HG03108 (cell line): ENCODE measurements at regions not wholly inside any gene's neighbourhood (a gene's known extent, or its start where the extent isn't known, plus 50 kb on each side); places are given as distances from the start of the nearest gene placed in this dataset.

Experiments
- ATAC-seq: cut with Tn5 transposase; IDR thresholded peaks from one replicate; pipeline ENCODE4 v1.9.1; 2021; ENCODE audit warnings: moderate library complexity; ENCODE audit not compliant: unreplicated experiment

DNA sequence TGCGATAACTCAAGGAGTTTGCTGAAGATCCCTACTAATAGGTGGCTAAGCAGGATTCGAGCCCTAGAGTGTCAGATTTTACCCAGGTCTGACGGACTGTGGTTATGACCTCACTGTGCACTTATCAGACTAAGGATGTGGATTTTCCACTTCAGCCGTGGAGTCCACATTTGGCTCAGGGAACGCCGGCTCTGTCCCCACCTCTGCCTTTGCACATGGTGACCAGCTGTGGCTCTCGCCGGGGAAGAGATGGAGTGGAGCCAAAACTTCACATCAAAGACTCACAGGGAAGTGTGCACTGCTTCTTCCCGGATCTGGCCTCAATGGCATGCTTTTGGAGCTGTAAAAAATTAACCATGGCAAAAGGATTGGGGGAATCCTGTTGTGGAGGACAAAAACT lies 249.3 kb upstream of the APCDD1 start:
- no peak for ATAC-seq

GRCh38 chr18:10207682-10208345 lies 246.6 kb upstream of the APCDD1 start:
- no peak for ATAC-seq

GRCh38 chr18:10209302-10209701 lies 245.1 kb upstream of the APCDD1 start:
- no peak for ATAC-seq

GRCh38 chr18:10210057-10210633 lies 244.3 kb upstream of the APCDD1 start:
- no peak for ATAC-seq

DNA sequence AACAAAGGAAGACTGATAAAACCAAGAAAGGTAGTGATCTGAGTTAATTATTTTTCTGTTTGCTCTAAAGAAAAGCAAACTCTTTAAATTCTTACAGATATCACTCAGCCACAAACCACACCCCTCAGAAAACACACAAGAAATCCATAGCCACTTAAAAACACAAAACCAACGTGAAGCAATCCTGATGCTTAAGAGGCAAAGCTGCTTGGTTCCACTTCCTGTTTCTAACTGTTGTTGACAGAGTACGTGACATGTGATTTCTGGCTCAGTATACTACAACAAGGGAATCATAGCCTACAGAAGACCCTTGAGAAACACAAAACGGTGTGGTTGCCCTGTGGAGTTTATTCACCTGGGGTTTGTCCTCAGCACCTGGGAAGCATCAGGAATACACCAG lies 240.9 kb upstream of the APCDD1 start:
- peak; percentile 83 for ATAC-seq

GRCh38 chr18:10215446-10215845 lies 239.0 kb upstream of the APCDD1 start:
- no peak for ATAC-seq

GRCh38 chr18:10216791-10217190 lies 237.6 kb upstream of the APCDD1 start:
- no peak for ATAC-seq

GRCh38 chr18:10217211-10217610 lies 237.2 kb upstream of the APCDD1 start:
- ATAC-seq: no peak

- ATAC-seq: no peak
Measured at GRCh38 chr18:10225300-10225699, 229.1 kb upstream of the APCDD1 start.

- no peak for ATAC-seq
Measured at GRCh38 chr18:10226971-10227370, 227.5 kb upstream of the APCDD1 start.

- no peak for ATAC-seq
Measured at GRCh38 chr18:10228326-10228725, 226.1 kb upstream of the APCDD1 start.

DNA sequence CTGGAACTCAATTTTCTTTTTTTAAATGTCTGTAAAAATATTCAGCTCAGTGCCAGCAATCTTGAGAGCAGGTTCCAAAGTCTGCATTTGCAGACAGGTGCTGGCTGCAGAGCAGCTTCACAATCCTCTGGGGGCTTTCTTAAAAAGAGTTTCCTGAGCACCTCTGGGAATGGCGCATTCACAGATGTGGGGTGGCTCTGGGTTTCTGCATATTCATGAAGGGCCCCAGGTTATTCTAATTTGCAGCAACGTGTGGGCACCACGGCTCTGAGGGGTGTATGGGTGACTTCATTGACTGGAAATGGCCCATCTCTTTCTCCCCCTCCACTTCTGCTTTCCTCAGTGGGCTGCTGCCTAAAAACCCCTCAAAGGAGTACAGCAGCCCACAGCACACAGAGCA lies 225.0 kb upstream of the APCDD1 start:
- no peak for ATAC-seq

GRCh38 chr18:10230072-10230471 lies 224.4 kb upstream of the APCDD1 start:
- no peak for ATAC-seq

GRCh38 chr18:10231220-10231619 lies 223.2 kb upstream of the APCDD1 start:
- ATAC-seq: no peak

GRCh38 chr18:10232062-10232461 lies 222.4 kb upstream of the APCDD1 start:
- ATAC-seq: no peak

DNA sequence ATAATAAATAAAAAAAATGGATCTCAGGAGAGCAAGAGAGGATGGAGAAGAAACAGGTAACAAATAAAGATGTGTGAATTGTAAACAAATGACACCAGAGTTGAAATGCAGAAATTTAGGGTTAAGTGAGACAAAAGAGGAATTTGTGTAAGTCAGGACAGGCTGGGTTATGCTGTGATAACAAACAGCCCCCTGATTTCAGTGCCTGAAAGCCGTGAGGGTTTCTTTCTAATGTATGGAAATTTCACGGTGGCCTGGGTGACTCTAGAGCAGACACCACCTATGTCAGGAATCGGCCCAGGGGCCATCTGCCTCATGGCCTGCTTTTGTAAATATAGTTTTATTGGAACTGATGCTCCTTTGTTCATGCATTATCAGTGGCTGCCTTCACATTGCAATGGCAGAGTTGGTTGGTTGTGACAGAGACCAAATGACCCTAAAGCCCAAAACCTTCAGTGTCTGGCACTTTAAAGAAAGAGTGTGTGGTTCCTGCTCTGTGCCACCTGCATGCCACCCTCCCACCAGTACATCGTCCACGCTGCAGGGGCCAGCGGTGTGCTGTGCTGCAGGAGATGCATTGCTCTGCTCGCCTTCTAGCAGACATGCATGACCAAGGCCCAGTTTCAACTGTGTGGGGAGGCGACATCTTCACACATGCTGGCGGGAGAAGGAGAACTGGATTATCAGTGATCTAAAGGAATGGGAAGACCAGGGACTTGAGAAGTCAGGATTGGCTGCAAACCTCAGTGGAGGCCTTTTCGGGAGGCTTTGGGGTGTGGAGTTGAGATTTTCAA lies 221.2 kb upstream of the APCDD1 start:
- ATAC-seq: no peak

- ATAC-seq: no peak
Measured at GRCh38 chr18:10234281-10234680, 220.2 kb upstream of the APCDD1 start.

DNA sequence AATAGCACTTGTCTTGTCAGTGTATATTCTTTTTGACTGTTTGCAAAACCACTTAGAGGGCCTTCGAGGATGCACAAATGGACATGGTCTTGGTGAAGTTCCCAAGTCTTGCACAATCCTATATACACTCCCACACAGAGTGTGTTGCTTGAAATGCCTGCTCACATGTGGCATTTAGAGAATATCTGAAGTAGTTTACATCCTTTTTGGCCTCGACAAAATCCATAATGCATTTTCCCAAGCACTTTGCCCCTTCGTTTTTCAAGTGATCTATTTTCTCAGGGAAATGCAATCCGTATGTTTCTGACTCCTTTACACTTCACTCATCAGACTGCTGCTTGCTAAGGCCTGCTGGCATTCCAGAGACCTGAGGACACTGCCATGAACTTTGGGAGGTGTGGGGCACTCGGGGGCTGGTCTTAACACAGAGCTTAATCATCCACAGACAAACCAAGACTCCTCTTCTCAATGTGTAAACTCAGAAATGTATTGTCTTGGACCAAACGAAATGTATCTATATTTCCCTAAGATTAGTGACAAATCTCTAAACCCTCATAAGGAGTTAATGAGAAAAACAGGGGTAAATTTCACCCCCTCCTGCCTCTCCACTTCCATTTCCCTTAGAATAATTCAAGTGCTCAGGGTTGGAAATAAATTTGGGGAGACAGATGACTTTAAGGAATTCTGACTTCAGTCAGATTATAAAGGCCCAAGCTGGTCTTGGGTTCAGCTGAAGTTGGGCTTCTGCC lies 219.3 kb upstream of the APCDD1 start:
- ATAC-seq: no peak

DNA sequence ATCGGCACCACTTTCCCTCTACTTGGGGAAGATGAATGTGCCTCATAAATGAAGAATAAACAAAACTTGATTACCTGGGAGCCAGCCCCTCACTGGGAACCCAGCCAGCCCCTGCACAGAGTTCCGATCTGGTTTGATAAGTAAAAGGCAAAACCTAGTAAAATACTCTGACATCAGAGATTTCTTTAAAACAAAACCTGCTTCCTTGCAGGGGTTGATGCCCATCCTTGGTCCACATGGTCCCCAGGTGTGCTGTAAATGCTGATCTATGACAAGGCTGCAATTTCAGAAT lies 218.8 kb upstream of the APCDD1 start:
- no peak for ATAC-seq

GRCh38 chr18:10239103-10239502 lies 215.3 kb upstream of the APCDD1 start:
- no peak for ATAC-seq

GRCh38 chr18:10239991-10240634 lies 214.3 kb upstream of the APCDD1 start:
- ATAC-seq: no peak
